ENCODE measurements at regions not wholly inside any gene's neighbourhood (a gene's known extent, or its start where the extent isn't known, plus 50 kb on each side); places are given as distances from the start of the nearest gene placed in this dataset.
"Not testable (repeated sequence)": the region's sequence is repeated elsewhere in the genome, so short reads cannot be mapped to it uniquely, and the experiment has no call there.

- CTCF ChIA-PET, result interaction anchor here (1.3 to 5.8 kb wide), 4 partner anchors 9 to 302 kb away, joined by 3 to 36 read pairs (median 18); no protein-coding TSS in a partner anchor
- TF ChIP-seq CTCF (IDR thresholded peaks at IDR 0.05) (no peak), GATA2 (CRISPR knock-in tag; IDR thresholded peaks at IDR 0.05) (no peak), EP300 (IDR thresholded peaks at IDR 0.05; ENCODE audit: borderline replicate concordance in 1 of 2, low read depth in 1 of 2, low read length in 1 of 2) (no peak)
Observed at GRCh38 chr13:26487781-26488180, 69.7 kb upstream of the WASF3 start.

GRCh38 chr13:26488236-26489003, 69.1 kb upstream of the WASF3 start:
- H4K20me1 ChIP-seq (ENCODE audit: insufficient read depth), result no peaks in the 10 kb centered on the region
- H3K9ac ChIP-seq, result no peak overlapping the region
- H3K36me3 ChIP-seq (replicated peaks in 1 of 2; ENCODE audit: control insufficient read depth in 1 of 2, insufficient read depth in 2 of 2, low read length in 1 of 2), result no peaks in the 10 kb centered on the region
- peaks cover 0 to 2% of the 10 kb centered on the region in 2 experiments; a peak in 1 of 4 replicates for H3K4me1 ChIP-seq (ENCODE audit: control insufficient read depth in 1 of 2, insufficient read depth in 2 of 2, low read depth in 1 of 2, low read length in 1 of 2)
- no peaks in the 10 kb centered on the region for H3K9me3 ChIP-seq
- ChIA-PET POLR2A (no interaction called here), CTCF (interaction anchor here (4.0 to 5.8 kb wide), 2 partner anchors 211 to 303 kb away, joined by 26 to 36 read pairs; no protein-coding TSS in a partner anchor)
- H2AFZ ChIP-seq (ENCODE audit: low read depth), result no peak overlapping the region
- TF ChIP-seq FOSL2 (IDR thresholded peaks at IDR 0.05; ENCODE audit: borderline replicate concordance, low read depth) (no peak), TEAD4 (IDR thresholded peaks at IDR 0.05; ENCODE audit: borderline replicate concordance, insufficient read depth) (no peak), NRF1 (IDR thresholded peaks at IDR 0.05; ENCODE audit: low read depth, low read length) (no peak), SMC3 (IDR thresholded peaks at IDR 0.05; ENCODE audit: low read depth, low read length) (no peak), YY1 (IDR thresholded peaks at IDR 0.05; ENCODE audit: low read depth) (no peak), TCF12 (IDR thresholded peaks at IDR 0.05) (no peak), ZBTB33 (IDR thresholded peaks at IDR 0.05; ENCODE audit: borderline replicate concordance, low read depth) (no peak), EZH2phosphoT487 (IDR thresholded peaks at IDR 0.05; ENCODE audit: borderline replicate concordance, low read depth) (no peak), GATA2 (CRISPR knock-in tag; IDR thresholded peaks at IDR 0.05) (no peak), MXI1 (IDR thresholded peaks at IDR 0.05; ENCODE audit: low read depth, low read length) (no peak), JUND (IDR thresholded peaks at IDR 0.05) (no peak), USF1 (IDR thresholded peaks at IDR 0.05; ENCODE audit: borderline replicate concordance, low read depth) (no peak)
- TF ChIP-seq, protein P1, sequence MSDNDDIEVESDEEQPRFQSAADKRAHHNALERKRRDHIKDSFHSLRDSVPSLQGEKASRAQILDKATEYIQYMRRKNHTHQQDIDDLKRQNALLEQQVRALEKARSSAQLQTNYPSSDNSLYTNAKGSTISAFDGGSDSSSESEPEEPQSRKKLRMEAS (IDR thresholded peaks at IDR 0.05; ENCODE audit: low read depth), result no peak
- no peaks in the 10 kb centered on the region for H3K27me3 ChIP-seq (ENCODE audit: insufficient read depth)
- H3K9me2 ChIP-seq, result no peaks in the 10 kb centered on the region
- no peak for DNase-seq
- H3F3A ChIP-seq (replicated peaks; ENCODE audit: insufficient read depth), result no peaks in the 10 kb centered on the region
- H3K79me2 ChIP-seq (ENCODE audit: insufficient read depth), result no peaks in the 10 kb centered on the region
- H3K27ac ChIP-seq (ENCODE audit: low read depth in 2 of 2, low read length in 1 of 2), result no peak overlapping the region
- no peak overlapping the region for H3K4me2 ChIP-seq
- no peak overlapping the region for H3K4me3 ChIP-seq (ENCODE audit: low read depth in 2 of 2, low read length in 1 of 2)
- WGBS (ENCODE audit: low lambda C conversion rate), result 65% methylated on average over 17 of the region's 18 CpGs

More at GRCh38 chr13:26487781-26488180, 69.7 kb upstream of the WASF3 start:
- H4K20me1 ChIP-seq (ENCODE audit: insufficient read depth), result no peaks in the 10 kb centered on the region
- no peak overlapping the region for H2AFZ ChIP-seq (ENCODE audit: low read depth)
- WGBS (ENCODE audit: low lambda C conversion rate), result 79% methylated on average over 7 of the region's 11 CpGs
- no peaks in the 10 kb centered on the region for H3F3A ChIP-seq (replicated peaks; ENCODE audit: insufficient read depth)
- no peaks in the 10 kb centered on the region for H3K27me3 ChIP-seq (ENCODE audit: insufficient read depth)
- no peak overlapping the region for H3K4me3 ChIP-seq (ENCODE audit: low read depth in 2 of 2, low read length in 1 of 2)
- H3K36me3 ChIP-seq (replicated peaks in 1 of 2; ENCODE audit: control insufficient read depth in 1 of 2, insufficient read depth in 2 of 2, low read length in 1 of 2), result no peaks in the 10 kb centered on the region
- H3K9ac ChIP-seq, result no peak overlapping the region
- no peaks in the 10 kb centered on the region for H3K9me2 ChIP-seq
- no peak overlapping the region for H3K27ac ChIP-seq (ENCODE audit: low read depth in 2 of 2, low read length in 1 of 2)
- H3K9me3 ChIP-seq, result no peaks in the 10 kb centered on the region
- H3K79me2 ChIP-seq (ENCODE audit: insufficient read depth), result no peaks in the 10 kb centered on the region
- peaks cover 0 to 2% of the 10 kb centered on the region in 2 experiments; a peak in 1 of 4 replicates for H3K4me1 ChIP-seq (ENCODE audit: control insufficient read depth in 1 of 2, insufficient read depth in 2 of 2, low read depth in 1 of 2, low read length in 1 of 2)
- POLR2A ChIA-PET, result no interaction called here
- no peak for DNase-seq
- H3K4me2 ChIP-seq, result no peak overlapping the region

GRCh38 chr13:26492301-26492700, 65.2 kb upstream of the WASF3 start:
- H3K27ac ChIP-seq (ENCODE audit: low read depth in 2 of 2, low read length in 1 of 2); H3K27me3 ChIP-seq (ENCODE audit: insufficient read depth); H3K36me3 ChIP-seq (replicated peaks in 1 of 2; ENCODE audit: control insufficient read depth in 1 of 2, insufficient read depth in 2 of 2, low read length in 1 of 2); H3K4me2 ChIP-seq; H3K9ac ChIP-seq; POLR2A ChIA-PET; H3K79me2 ChIP-seq (ENCODE audit: insufficient read depth); H3K9me3 ChIP-seq; H4K20me1 ChIP-seq (ENCODE audit: insufficient read depth); DNase-seq; H2AFZ ChIP-seq (ENCODE audit: low read depth); H3F3A ChIP-seq (replicated peaks; ENCODE audit: insufficient read depth); H3K9me2 ChIP-seq; H3K4me3 ChIP-seq (ENCODE audit: low read depth in 2 of 2, low read length in 1 of 2); H3K4me1 ChIP-seq (ENCODE audit: control insufficient read depth in 1 of 2, insufficient read depth in 2 of 2, low read depth in 1 of 2, low read length in 1 of 2): not testable (repeated sequence)
- 73% methylated on average over 5 of the region's 5 CpGs for WGBS (ENCODE audit: low lambda C conversion rate)
- CTCF ChIA-PET, result interaction anchor here (0.8 to 1.1 kb wide), 2 partner anchors 10 to 308 kb away, joined by 3 to 5 read pairs; no protein-coding TSS in a partner anchor

Measured in SK-N-SH (cell line).